MM.1S (cell line): ENCODE measurements at regions not wholly inside any gene's neighbourhood (a gene's known extent, or its start where the extent isn't known, plus 50 kb on each side); places are given as distances from the start of the nearest gene placed in this dataset.

Experiments
- CTCF ChIP-seq: fragments of 300-600 bp; sonication (generic); IDR thresholded peaks from 2 replicates; pipeline ENCODE4 v1.5.1; 2016; ENCODE audit warnings: antibody characterized with exemption, low read length, mixed read lengths
- EZH2 ChIP-seq: fragments of 300-600 bp; sonication (generic); optimal IDR thresholded peaks from 2 replicates; pipeline ENCODE3; 2017; ENCODE audit warnings: low read depth, mild to moderate bottlenecking, antibody characterized with exemption, low read length, mixed read lengths
- EZH2phosphoT487 ChIP-seq: fragments of 300-600 bp; sonication (generic); IDR thresholded peaks from 2 replicates; pipeline ENCODE4 v1.6.1; 2018; ENCODE audit warnings: antibody characterized with exemption, low read length

DNA sequence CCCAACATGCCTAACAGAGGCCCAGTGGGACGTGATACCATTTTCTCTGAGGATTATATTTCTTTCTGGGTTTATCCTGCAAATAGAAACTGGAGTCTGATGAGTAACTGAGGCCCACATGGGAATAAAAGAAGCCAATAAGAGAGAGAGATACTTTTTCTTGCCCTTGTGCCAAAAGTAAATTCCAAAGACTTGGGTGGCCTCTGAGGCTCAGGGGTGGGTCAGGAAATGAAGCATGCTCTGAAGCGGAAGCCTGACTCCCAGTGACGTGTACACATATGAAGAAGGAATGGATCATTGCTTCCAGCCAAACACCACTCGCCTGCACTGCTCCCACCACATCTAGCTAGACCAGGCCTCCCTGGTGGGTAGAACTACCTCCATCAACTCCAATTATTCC lies 273.6 kb upstream of the NCKAP5 start:
- TF ChIP-seq CTCF (no peak), EZH2 (no peak), EZH2phosphoT487 (no peak)
